ENCODE measurements at regions not wholly inside any gene's neighbourhood (a gene's known extent, or its start where the extent isn't known, plus 50 kb on each side); places are given as distances from the start of the nearest gene placed in this dataset.

GRCh38 chr7:132023466-132023865 lies 467.0 kb upstream of the PODXL start:
- intact Hi-C loops (cut with micrococcal nuclease; ENCODE audit: unreplicated experiment) = no loop called here
- no peaks in the 10 kb centered on the region for H4K20me1 ChIP-seq (ENCODE audit: insufficient read depth)
- no peak overlapping the region for H2AFZ ChIP-seq
- no peak for TF ChIP-seq CTCF (conservative IDR thresholded peaks at IDR 0.05)
- TF ChIP-seq EZH2 (IDR thresholded peaks at IDR 0.05; ENCODE audit: low read depth) = no peak
- H3F3A ChIP-seq (ENCODE audit: insufficient read depth, low read depth) = peaks cover 8% of the 10 kb centered on the region; the same call in 1 of the 2 replicates
- BruUV-seq (replicated peaks) = no TSS peak
- no peaks in the 10 kb centered on the region for H3K9me2 ChIP-seq (ENCODE audit: insufficient read depth)
- H3K27ac ChIP-seq = no peak overlapping the region
- no peaks in the 10 kb centered on the region for H3K27me3 ChIP-seq (ENCODE audit: insufficient read depth, low read depth)
- H3K4me3 ChIP-seq = no peak overlapping the region
- no peaks in the 10 kb centered on the region for H3K36me3 ChIP-seq (ENCODE audit: low read depth)
- H3K4me2 ChIP-seq = no peak overlapping the region
- CTCF ChIA-PET = no interaction called here
- H3K79me2 ChIP-seq (ENCODE audit: low read depth) = no peaks in the 10 kb centered on the region
- peaks cover 11% of the 10 kb centered on the region for H3K4me1 ChIP-seq (replicated peaks; ENCODE audit: insufficient read depth)
- POLR2A ChIA-PET (ENCODE audit: unreplicated experiment) = no interaction called here
- no peak for DNase-seq
- H3K9me3 ChIP-seq (ENCODE audit: insufficient read depth, low read depth) = no peaks in the 10 kb centered on the region

- no peak for TF ChIP-seq CTCF (conservative IDR thresholded peaks at IDR 0.05)
- TF ChIP-seq EZH2 (IDR thresholded peaks at IDR 0.05; ENCODE audit: low read depth) = no peak
- H3K36me3 ChIP-seq (ENCODE audit: low read depth) = no peaks in the 10 kb centered on the region
- H3K9me3 ChIP-seq (ENCODE audit: insufficient read depth, low read depth) = no peaks in the 10 kb centered on the region
- H3K9me2 ChIP-seq (ENCODE audit: insufficient read depth) = no peaks in the 10 kb centered on the region
- H3K27me3 ChIP-seq (ENCODE audit: insufficient read depth, low read depth) = no peaks in the 10 kb centered on the region
- H4K20me1 ChIP-seq (ENCODE audit: insufficient read depth) = no peaks in the 10 kb centered on the region
- no peak overlapping the region for H3K27ac ChIP-seq
- ChIA-PET POLR2A (ENCODE audit: unreplicated experiment) (no interaction called here), CTCF (interaction anchor here (0.7 kb wide), 1 partner anchor 21 kb away, joined by 5 read pairs; no protein-coding TSS in a partner anchor)
- no peak for DNase-seq
- no peak overlapping the region for H2AFZ ChIP-seq
- H3K4me1 ChIP-seq (replicated peaks; ENCODE audit: insufficient read depth) = no peaks in the 10 kb centered on the region
- intact Hi-C loops (cut with micrococcal nuclease; ENCODE audit: unreplicated experiment) = no loop called here
- no peaks in the 10 kb centered on the region for H3F3A ChIP-seq (ENCODE audit: insufficient read depth, low read depth)
- BruUV-seq (replicated peaks) = no TSS peak
- H3K4me2 ChIP-seq = no peak overlapping the region
- H3K79me2 ChIP-seq (ENCODE audit: low read depth) = no peaks in the 10 kb centered on the region
- no peak overlapping the region for H3K4me3 ChIP-seq
Measured at GRCh38 chr7:132022188-132022587, 465.8 kb upstream of the PODXL start.

GRCh38 chr7:132019703-132020102 lies 463.3 kb upstream of the PODXL start:
- H3K4me3 ChIP-seq = no peak overlapping the region
- no peak overlapping the region for H3K4me2 ChIP-seq
- TF ChIP-seq EZH2 (IDR thresholded peaks at IDR 0.05; ENCODE audit: low read depth) (no peak), CTCF (conservative IDR thresholded peaks at IDR 0.05) (no peak)
- ChIA-PET POLR2A (ENCODE audit: unreplicated experiment) (no interaction called here), CTCF (no interaction called here)
- intact Hi-C loops (cut with micrococcal nuclease; ENCODE audit: unreplicated experiment) = no loop called here
- no peak overlapping the region for H2AFZ ChIP-seq
- no peaks in the 10 kb centered on the region for H3F3A ChIP-seq (ENCODE audit: insufficient read depth, low read depth)
- no peaks in the 10 kb centered on the region for H3K9me2 ChIP-seq (ENCODE audit: insufficient read depth)
- no peak for DNase-seq
- no peaks in the 10 kb centered on the region for H3K4me1 ChIP-seq (replicated peaks; ENCODE audit: insufficient read depth)
- peaks cover under 1% of the 10 kb centered on the region; the same call in 1 of the 2 replicates for H3K9me3 ChIP-seq (ENCODE audit: insufficient read depth, low read depth)
- no peaks in the 10 kb centered on the region for H3K79me2 ChIP-seq (ENCODE audit: low read depth)
- H4K20me1 ChIP-seq (ENCODE audit: insufficient read depth) = no peaks in the 10 kb centered on the region
- H3K36me3 ChIP-seq (ENCODE audit: low read depth) = no peaks in the 10 kb centered on the region
- H3K27ac ChIP-seq = no peak overlapping the region
- no TSS peak for BruUV-seq (replicated peaks)
- no peaks in the 10 kb centered on the region for H3K27me3 ChIP-seq (ENCODE audit: insufficient read depth, low read depth)
